ENCODE measurements at regions not wholly inside any gene's neighbourhood (a gene's known extent, or its start where the extent isn't known, plus 50 kb on each side); places are given as distances from the start of the nearest gene placed in this dataset.

GRCh38 chr6:92196325-92196724, 1223.0 kb downstream of the EPHA7 start:
- TF ChIP-seq CTCF (IDR thresholded peaks at IDR 0.05) (no peak), POLR2A (IDR thresholded peaks at IDR 0.05) (no peak), POLR2AphosphoS5 (IDR thresholded peaks at IDR 0.05) (no peak)

All from breast epithelium (tissue), 3 donors.